ENCODE measurements at regions not wholly inside any gene's neighbourhood (a gene's known extent, or its start where the extent isn't known, plus 50 kb on each side); places are given as distances from the start of the nearest gene placed in this dataset.

DNA sequence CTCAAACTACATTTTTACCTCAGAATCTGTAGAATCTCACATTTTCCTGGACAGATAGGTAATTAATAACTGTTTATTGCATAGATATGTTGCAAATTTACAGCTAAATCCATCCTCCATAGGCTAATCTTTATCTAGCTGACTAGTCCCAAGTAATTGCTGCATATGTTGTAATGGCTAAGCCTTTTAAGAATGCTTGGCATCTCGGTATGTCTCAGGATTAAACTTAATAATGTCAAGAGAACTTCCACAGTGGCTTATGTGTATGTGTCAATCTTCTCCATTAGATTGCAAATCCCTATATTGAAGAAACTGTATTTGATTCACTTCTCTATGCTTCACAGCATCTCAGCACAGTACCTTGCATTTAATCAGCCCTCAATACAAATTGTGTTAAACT lies 131.9 kb downstream of the PRDM9 start:
- TF ChIP-seq EZH2 (IDR thresholded peaks at IDR 0.05) (no peak), POLR2AphosphoS5 (IDR thresholded peaks at IDR 0.05; ENCODE audit: borderline replicate concordance, low read depth, low read length) (no peak), FOXP2 (optimal IDR thresholded peaks at IDR 0.05; ENCODE audit: control extremely low read depth, extremely low read length, insufficient read depth) (no peak)

Measured in SK-N-MC (cell line).